ENCODE measurements at regions not wholly inside any gene's neighbourhood (a gene's known extent, or its start where the extent isn't known, plus 50 kb on each side); places are given as distances from the start of the nearest gene placed in this dataset.

GRCh38 chr3:144375088-144375487 lies 403.5 kb downstream of the DIPK2A start:
- H3K9me3 ChIP-seq (ENCODE audit: control insufficient read depth, low read length) = peaks cover 23% of the 10 kb centered on the region
- H4K91ac ChIP-seq (ENCODE audit: low read length) = no peak overlapping the region
- no peak overlapping the region for H2BK15ac ChIP-seq (ENCODE audit: low read depth, poor library complexity, severe bottlenecking)
- H3K14ac ChIP-seq (ENCODE audit: low read length in 2 of 2) = no peak overlapping the region
- H2BK5ac ChIP-seq (ENCODE audit: low read depth, low read length, poor library complexity, severe bottlenecking) = no peak overlapping the region
- H3K4ac ChIP-seq (ENCODE audit: low read depth in 1 of 2, low read length in 2 of 2) = no peak overlapping the region
- no peak overlapping the region for H3K23ac ChIP-seq (ENCODE audit: low read length in 2 of 2)
- H3K4me2 ChIP-seq (ENCODE audit: low read length, poor library complexity, severe bottlenecking) = no peak overlapping the region
- H2BK12ac ChIP-seq (ENCODE audit: low read length in 2 of 2) = no peak overlapping the region
- no peak overlapping the region for H2AFZ ChIP-seq (ENCODE audit: low read depth, low read length)
- no CpG with 5 or more reads among the region's 1 CpG for WGBS
- H4K8ac ChIP-seq (ENCODE audit: low read length) = no peak overlapping the region
- H2BK120ac ChIP-seq (ENCODE audit: low read depth, low read length) = no peak overlapping the region
- H3K4me3 ChIP-seq (ENCODE audit: insufficient read depth in 1 of 2, low read depth in 1 of 2, low read length in 2 of 2) = no peak overlapping the region
- no peaks in the 10 kb centered on the region for H3K36me3 ChIP-seq (ENCODE audit: control insufficient read depth in 1 of 2, insufficient read depth in 2 of 2, low read depth in 1 of 2, low read length in 2 of 2)
- no peak overlapping the region for H2AK5ac ChIP-seq (ENCODE audit: low read length, severe bottlenecking)
- no peak overlapping the region for H3K9ac ChIP-seq (ENCODE audit: low read length)
- no peak for DNase-seq
- peaks cover 2% of the 10 kb centered on the region for H3K4me1 ChIP-seq (ENCODE audit: control insufficient read depth, insufficient read depth, low read depth, low read length)
- peak overlapping the region; percentile 70 for H3K27ac ChIP-seq (ENCODE audit: low read length, poor library complexity, severe bottlenecking)
- no peaks in the 10 kb centered on the region for H3K27me3 ChIP-seq (ENCODE audit: control insufficient read depth in 1 of 2, insufficient read depth in 1 of 2, low read length in 2 of 2)
- no peak overlapping the region for H3K18ac ChIP-seq (ENCODE audit: low read depth in 1 of 2, low read length in 2 of 2)
- no peaks in the 10 kb centered on the region for H3K79me1 ChIP-seq (replicated peaks; ENCODE audit: low read length, poor library complexity, severe bottlenecking)

GRCh38 chr3:144380849-144381248 lies 409.2 kb downstream of the DIPK2A start:
- H2AFZ ChIP-seq (ENCODE audit: low read depth, low read length) = no peak overlapping the region
- peak overlapping the region; percentile 54 for H2AK5ac ChIP-seq (ENCODE audit: low read length, severe bottlenecking)
- no peak overlapping the region for H3K23ac ChIP-seq (ENCODE audit: low read length in 2 of 2)
- no peaks in the 10 kb centered on the region for H3K4me1 ChIP-seq (ENCODE audit: control insufficient read depth, insufficient read depth, low read depth, low read length)
- no peaks in the 10 kb centered on the region for H3K27me3 ChIP-seq (ENCODE audit: control insufficient read depth in 1 of 2, insufficient read depth in 1 of 2, low read length in 2 of 2)
- no peak overlapping the region for H4K8ac ChIP-seq (ENCODE audit: low read length)
- H3K9ac ChIP-seq (ENCODE audit: low read length) = no peak overlapping the region
- 70% methylated on average over 4 of the region's 4 CpGs for WGBS
- no peak for DNase-seq
- no peaks in the 10 kb centered on the region for H3K79me1 ChIP-seq (replicated peaks; ENCODE audit: low read length, poor library complexity, severe bottlenecking)
- H3K4me3 ChIP-seq (ENCODE audit: insufficient read depth in 1 of 2, low read depth in 1 of 2, low read length in 2 of 2) = no peak overlapping the region
- no peak overlapping the region for H2BK120ac ChIP-seq (ENCODE audit: low read depth, low read length)
- H4K91ac ChIP-seq (ENCODE audit: low read length) = no peak overlapping the region
- H2BK15ac ChIP-seq (ENCODE audit: low read depth, poor library complexity, severe bottlenecking) = no peak overlapping the region
- no peak overlapping the region for H3K4ac ChIP-seq (ENCODE audit: low read depth in 1 of 2, low read length in 2 of 2)
- no peak overlapping the region for H2BK5ac ChIP-seq (ENCODE audit: low read depth, low read length, poor library complexity, severe bottlenecking)
- no peak overlapping the region for H3K4me2 ChIP-seq (ENCODE audit: low read length, poor library complexity, severe bottlenecking)
- no peak overlapping the region for H3K14ac ChIP-seq (ENCODE audit: low read length in 2 of 2)
- peaks cover 18% of the 10 kb centered on the region for H3K9me3 ChIP-seq (ENCODE audit: control insufficient read depth, low read length)
- H3K27ac ChIP-seq (ENCODE audit: low read length, poor library complexity, severe bottlenecking) = no peak overlapping the region
- H3K18ac ChIP-seq (ENCODE audit: low read depth in 1 of 2, low read length in 2 of 2) = no peak overlapping the region
- no peak overlapping the region for H2BK12ac ChIP-seq (ENCODE audit: low read length in 2 of 2)
- no peaks in the 10 kb centered on the region for H3K36me3 ChIP-seq (ENCODE audit: control insufficient read depth in 1 of 2, insufficient read depth in 2 of 2, low read depth in 1 of 2, low read length in 2 of 2)

GRCh38 chr3:144381607-144382006 lies 410.0 kb downstream of the DIPK2A start:
- WGBS = 89% methylated on average over 2 of the region's 3 CpGs
- Histone ChIP-seq H3K18ac (ENCODE audit: low read depth in 1 of 2, low read length in 2 of 2) (no peak overlapping the region), H4K8ac (ENCODE audit: low read length) (no peak overlapping the region)

GRCh38 chr3:144384241-144384979 lies 412.8 kb downstream of the DIPK2A start:
- H3K18ac ChIP-seq (ENCODE audit: low read depth in 1 of 2, low read length in 2 of 2) = no peak overlapping the region
- no peak overlapping the region for H3K4ac ChIP-seq (ENCODE audit: low read depth in 1 of 2, low read length in 2 of 2)
- no peak overlapping the region for H2BK5ac ChIP-seq (ENCODE audit: low read depth, low read length, poor library complexity, severe bottlenecking)
- no peak overlapping the region for H3K4me2 ChIP-seq (ENCODE audit: low read length, poor library complexity, severe bottlenecking)
- no peak overlapping the region for H2BK120ac ChIP-seq (ENCODE audit: low read depth, low read length)
- 96% methylated on average over 2 of the region's 2 CpGs for WGBS
- no peak overlapping the region for H2BK12ac ChIP-seq (ENCODE audit: low read length in 2 of 2)
- no peaks in the 10 kb centered on the region for H3K36me3 ChIP-seq (ENCODE audit: control insufficient read depth in 1 of 2, insufficient read depth in 2 of 2, low read depth in 1 of 2, low read length in 2 of 2)
- H2AK5ac ChIP-seq (ENCODE audit: low read length, severe bottlenecking) = no peak overlapping the region
- no peak overlapping the region for H3K14ac ChIP-seq (ENCODE audit: low read length in 2 of 2)
- no peak overlapping the region for H2BK15ac ChIP-seq (ENCODE audit: low read depth, poor library complexity, severe bottlenecking)
- H2AFZ ChIP-seq (ENCODE audit: low read depth, low read length) = no peak overlapping the region
- no peak overlapping the region for H3K23ac ChIP-seq (ENCODE audit: low read length in 2 of 2)
- no peaks in the 10 kb centered on the region for H3K9me3 ChIP-seq (ENCODE audit: control insufficient read depth, low read length)
- no peaks in the 10 kb centered on the region for H3K79me1 ChIP-seq (replicated peaks; ENCODE audit: low read length, poor library complexity, severe bottlenecking)
- H3K27me3 ChIP-seq (ENCODE audit: control insufficient read depth in 1 of 2, insufficient read depth in 1 of 2, low read length in 2 of 2) = no peaks in the 10 kb centered on the region
- no peak overlapping the region for H3K4me3 ChIP-seq (ENCODE audit: insufficient read depth in 1 of 2, low read depth in 1 of 2, low read length in 2 of 2)
- no peak overlapping the region for H3K9ac ChIP-seq (ENCODE audit: low read length)
- H3K4me1 ChIP-seq (ENCODE audit: control insufficient read depth, insufficient read depth, low read depth, low read length) = no peaks in the 10 kb centered on the region
- no peak overlapping the region for H3K27ac ChIP-seq (ENCODE audit: low read length, poor library complexity, severe bottlenecking)
- no peak for DNase-seq
- H4K8ac ChIP-seq (ENCODE audit: low read length) = no peak overlapping the region
- H4K91ac ChIP-seq (ENCODE audit: low read length) = no peak overlapping the region

More at GRCh38 chr3:144381607-144382006, 410.0 kb downstream of the DIPK2A start:
- Histone ChIP-seq H3K27ac (ENCODE audit: low read length, poor library complexity, severe bottlenecking) (no peak overlapping the region), H3K4me1 (ENCODE audit: control insufficient read depth, insufficient read depth, low read depth, low read length) (no peaks in the 10 kb centered on the region), H2BK12ac (ENCODE audit: low read length in 2 of 2) (no peak overlapping the region), H2BK5ac (ENCODE audit: low read depth, low read length, poor library complexity, severe bottlenecking) (no peak overlapping the region), H3K79me1 (replicated peaks; ENCODE audit: low read length, poor library complexity, severe bottlenecking) (no peaks in the 10 kb centered on the region), H3K9ac (ENCODE audit: low read length) (no peak overlapping the region), H3K27me3 (ENCODE audit: control insufficient read depth in 1 of 2, insufficient read depth in 1 of 2, low read length in 2 of 2) (no peaks in the 10 kb centered on the region), H3K4me2 (ENCODE audit: low read length, poor library complexity, severe bottlenecking) (no peak overlapping the region), H3K4ac (ENCODE audit: low read depth in 1 of 2, low read length in 2 of 2) (no peak overlapping the region), H3K4me3 (ENCODE audit: insufficient read depth in 1 of 2, low read depth in 1 of 2, low read length in 2 of 2) (no peak overlapping the region), H2AFZ (ENCODE audit: low read depth, low read length) (no peak overlapping the region), H3K36me3 (ENCODE audit: control insufficient read depth in 1 of 2, insufficient read depth in 2 of 2, low read depth in 1 of 2, low read length in 2 of 2) (no peaks in the 10 kb centered on the region), H3K14ac (ENCODE audit: low read length in 2 of 2) (no peak overlapping the region), H3K23ac (ENCODE audit: low read length in 2 of 2) (no peak overlapping the region), H2BK15ac (ENCODE audit: low read depth, poor library complexity, severe bottlenecking) (no peak overlapping the region), H4K91ac (ENCODE audit: low read length) (no peak overlapping the region), H2BK120ac (ENCODE audit: low read depth, low read length) (no peak overlapping the region), H2AK5ac (ENCODE audit: low read length, severe bottlenecking) (no peak overlapping the region), H3K9me3 (ENCODE audit: control insufficient read depth, low read length) (peaks cover 18% of the 10 kb centered on the region)
- DNase-seq = no peak
